GM12875 (cell line): ENCODE measurements at regions not wholly inside any gene's neighbourhood (a gene's known extent, or its start where the extent isn't known, plus 50 kb on each side); places are given as distances from the start of the nearest gene placed in this dataset.

Source experiments
- H3K4me3 ChIP-seq: one replicate; pipeline ENCODE4 v1.5.1; 2011; ENCODE audit warnings: low read depth, low read length, control low read depth
- CTCF ChIP-seq: IDR thresholded peaks from 2 replicates; pipeline ENCODE4 v1.5.1; 2011; ENCODE audit warnings: low read depth, mild to moderate bottlenecking, control low read depth, inconsistent platforms, low read length, moderate library complexity, borderline replicate concordance; ENCODE audit not compliant: insufficient read depth

- TF ChIP-seq CTCF: no peak
- no peak overlapping the region for H3K4me3 ChIP-seq
These were observed 317.9 kb upstream of the MARCKS start for GRCh38 chr6:113539202-113539601.

- no peak for TF ChIP-seq CTCF
- no peak overlapping the region for H3K4me3 ChIP-seq
These were observed 317.5 kb upstream of the MARCKS start for GRCh38 chr6:113539623-113540022.

- H3K4me3 ChIP-seq: no peak overlapping the region
- TF ChIP-seq CTCF: no peak
These were observed 316.7 kb upstream of the MARCKS start for GRCh38 chr6:113540466-113540865.

GRCh38 chr6:113551168-113551567 is 306.0 kb upstream of the MARCKS start:
- H3K4me3 ChIP-seq: no peak overlapping the region
- TF ChIP-seq CTCF: no peak

- no peak for TF ChIP-seq CTCF
- H3K4me3 ChIP-seq: no peak overlapping the region
These were observed 300.4 kb upstream of the MARCKS start for GRCh38 chr6:113556775-113557174.

GRCh38 chr6:113558431-113558830 is 298.7 kb upstream of the MARCKS start:
- no peak overlapping the region for H3K4me3 ChIP-seq
- TF ChIP-seq CTCF: no peak

GRCh38 chr6:113558966-113559365 is 298.2 kb upstream of the MARCKS start:
- H3K4me3 ChIP-seq: no peak overlapping the region
- no peak for TF ChIP-seq CTCF
